Panc1 (cell line): ENCODE measurements at regions not wholly inside any gene's neighbourhood (a gene's known extent, or its start where the extent isn't known, plus 50 kb on each side); places are given as distances from the start of the nearest gene placed in this dataset.

Experiments
- CTCF ChIP-seq: fragments of 450-650 bp; IDR thresholded peaks from 2 replicates; pipeline ENCODE4 v1.5.1; 2017; ENCODE audit warnings: mild to moderate bottlenecking
- POLR2AphosphoS5 ChIP-seq: IDR thresholded peaks from 2 replicates; pipeline ENCODE4 v1.6.1; 2012; ENCODE audit warnings: mild to moderate bottlenecking, low read depth, low read length, moderate library complexity
- REST ChIP-seq, 2 experiments: IDR thresholded peaks; 2 replicates each; pipeline ENCODE4 v1.6.1; 2011 to 2012; ENCODE audit warnings: low read depth in 2 of 2, control low read depth in 1 of 2, low read length in 1 of 2, mild to moderate bottlenecking in 1 of 2, moderate library complexity in 1 of 2; ENCODE audit not compliant: insufficient read depth in 1 of 2
- SIN3A ChIP-seq: IDR thresholded peaks from 2 replicates; pipeline ENCODE4 v1.6.1; 2012; ENCODE audit warnings: low read depth, mild to moderate bottlenecking, low read length, moderate library complexity, borderline replicate concordance; ENCODE audit not compliant: insufficient read depth
- TCF7L2 ChIP-seq: IDR thresholded peaks from 2 replicates; pipeline ENCODE4 v1.6.1; 2011; ENCODE audit warnings: mild to moderate bottlenecking, low read depth, low read length, inconsistent platforms

- TF ChIP-seq REST (IDR thresholded peaks at IDR 0.05; ENCODE audit: insufficient read depth in 1 of 2, low read depth in 2 of 2, low read length in 1 of 2) (no peak), CTCF (no peak), SIN3A (no peak), POLR2AphosphoS5 (no peak), TCF7L2 (no peak)
Observed at GRCh38 chrX:34562006-34562405, 95.1 kb downstream of the TMEM47 start.
